Epidermal melanocyte (primary cell): ENCODE measurements at regions not wholly inside any gene's neighbourhood (a gene's known extent, or its start where the extent isn't known, plus 50 kb on each side); places are given as distances from the start of the nearest gene placed in this dataset.
"Not testable (repeated sequence)": the region's sequence is repeated elsewhere in the genome, so short reads cannot be mapped to it uniquely, and the experiment has no call there.

Experiments used
- DNase-seq: peaks from one replicate; pipeline ENCODE4 v3.0.0; 2011; ENCODE audit warnings: low spot score; ENCODE audit not compliant: insufficient read length

GRCh38 chr7:115561335-115562110 lies 469.0 kb downstream of the TFEC start:
- DNase-seq, result no peak

DNA sequence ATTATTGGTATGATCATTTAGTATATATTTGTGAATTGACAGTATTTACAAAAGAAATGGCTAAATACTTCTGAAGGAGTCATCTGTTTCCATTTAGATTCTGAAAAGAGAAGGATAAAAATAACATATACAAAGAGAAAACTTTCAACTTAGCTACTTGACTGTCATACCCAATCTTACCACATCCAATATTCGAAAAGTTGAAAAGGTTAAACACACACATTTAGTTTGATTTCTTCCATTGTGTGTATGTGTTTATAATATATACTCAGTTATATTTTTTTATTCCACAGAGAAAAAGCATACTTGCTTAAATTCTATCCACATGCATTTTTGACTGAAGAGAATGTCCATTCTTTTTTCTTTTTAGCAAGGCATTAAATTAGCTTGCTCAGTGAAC lies 470.7 kb downstream of the TFEC start:
- no peak for DNase-seq

DNA sequence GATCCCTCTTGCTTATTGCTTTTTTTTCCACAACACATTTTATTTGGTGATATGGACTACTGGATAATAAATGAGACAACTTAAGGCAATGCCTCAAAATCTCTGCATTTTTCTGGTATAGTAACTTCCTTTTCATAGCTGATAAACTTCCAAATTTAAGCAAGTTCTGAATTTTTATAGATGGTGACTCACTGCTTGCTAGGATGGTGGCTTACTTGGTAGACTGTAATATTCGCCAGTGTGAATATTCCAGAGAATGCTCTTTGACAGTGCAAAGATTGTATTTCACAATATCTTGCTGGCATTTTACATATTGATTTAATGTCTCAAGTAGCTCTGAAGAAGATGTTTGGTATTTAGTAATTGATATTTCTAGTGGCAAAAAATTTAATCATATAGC lies 472.4 kb downstream of the TFEC start:
- no peak for DNase-seq

DNA sequence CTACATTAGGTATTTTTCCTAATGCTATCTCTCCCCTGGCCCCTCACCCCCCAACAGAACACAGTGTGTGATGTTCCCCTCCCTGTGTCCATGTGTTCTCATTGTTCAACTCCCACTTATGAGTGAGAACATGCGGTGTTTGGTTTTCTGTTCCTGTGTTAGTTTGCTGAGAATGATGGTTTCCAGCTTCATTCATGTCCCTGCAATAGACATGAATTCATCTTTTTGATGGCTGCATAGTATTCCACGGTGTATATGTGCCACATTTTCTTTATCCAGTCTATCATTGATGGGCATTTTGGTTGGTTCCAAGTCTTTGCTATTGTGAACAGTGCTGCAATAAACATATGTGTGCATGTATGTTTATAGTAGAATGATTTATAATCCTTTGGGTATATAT lies 473.3 kb downstream of the TFEC start:
- DNase-seq, result not testable (repeated sequence)

- DNase-seq, result no peak
These were observed 477.8 kb downstream of the TFEC start for GRCh38 chr7:115552766-115553165.

- DNase-seq, result no peak
These were observed 480.7 kb downstream of the TFEC start for GRCh38 chr7:115549910-115550309.

- no peak for DNase-seq
These were observed 481.8 kb downstream of the TFEC start for GRCh38 chr7:115548756-115549155.

GRCh38 chr7:115546790-115547189 lies 483.8 kb downstream of the TFEC start:
- DNase-seq, result no peak

GRCh38 chr7:115533785-115534184 lies 496.8 kb downstream of the TFEC start:
- DNase-seq, result no peak

DNA sequence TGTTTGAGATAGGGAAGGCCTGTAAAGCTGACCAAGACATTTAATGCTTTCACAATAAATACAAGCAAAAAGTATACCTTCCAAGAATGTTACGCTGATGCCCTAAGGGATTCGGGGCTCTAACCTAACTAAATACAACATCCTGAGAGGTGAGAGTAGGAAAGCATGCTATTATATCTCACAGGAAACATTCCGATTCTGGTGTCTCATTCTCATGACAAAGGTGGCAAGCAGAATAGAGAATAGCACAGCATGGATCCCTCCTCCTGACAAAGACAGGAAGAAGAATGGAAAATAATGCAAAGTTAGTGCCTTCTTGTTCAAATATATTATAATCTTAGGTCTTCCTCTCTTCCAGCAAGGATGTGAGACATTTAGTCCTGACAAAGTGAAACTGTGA lies 504.3 kb downstream of the TFEC start:
- DNase-seq, result no peak

GRCh38 chr7:115522174-115522573 lies 508.4 kb downstream of the TFEC start:
- DNase-seq, result no peak

GRCh38 chr7:115516341-115516740 lies 514.2 kb downstream of the TFEC start:
- DNase-seq, result no peak

- DNase-seq, result no peak
These were observed 519.2 kb downstream of the TFEC start for GRCh38 chr7:115511330-115511729.

DNA sequence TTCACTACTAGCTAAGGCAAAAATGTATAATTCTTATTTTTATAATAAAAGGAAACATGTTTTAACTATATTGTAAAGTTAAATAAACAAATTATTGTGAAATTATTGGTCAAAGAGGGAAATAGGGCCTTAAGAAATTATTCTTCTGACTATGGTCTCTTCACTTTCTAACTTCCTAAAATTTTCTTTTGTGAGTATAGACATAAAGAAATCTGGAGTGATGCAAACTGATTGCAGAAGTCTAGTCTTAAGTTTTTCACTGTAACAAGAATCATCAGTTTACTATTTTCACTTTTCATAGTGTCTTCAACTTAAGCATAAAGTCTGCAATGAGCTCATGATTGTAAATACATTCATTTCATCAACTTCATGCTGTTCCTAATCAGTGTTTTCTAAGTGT lies 525.4 kb downstream of the TFEC start:
- DNase-seq, result no peak

DNA sequence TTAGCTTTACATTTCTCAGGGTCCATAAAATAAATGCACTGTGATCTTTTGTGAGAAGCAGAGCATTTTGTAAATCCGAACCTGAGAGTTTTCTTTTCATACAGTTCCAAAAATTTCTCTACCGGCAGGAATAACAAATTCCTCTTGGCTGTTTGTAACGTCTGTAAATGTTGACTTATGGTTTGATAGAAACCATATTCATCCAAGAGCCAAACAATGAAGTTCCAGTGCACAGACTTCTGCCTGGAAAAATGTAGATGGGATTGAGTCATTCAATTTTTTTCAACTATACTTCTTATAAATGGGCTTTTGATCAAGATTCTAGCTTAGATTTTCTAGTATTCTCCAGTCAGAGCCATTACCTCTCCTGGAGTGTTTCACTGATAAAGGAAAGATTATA lies 530.6 kb downstream of the TFEC start:
- no peak for DNase-seq

DNA sequence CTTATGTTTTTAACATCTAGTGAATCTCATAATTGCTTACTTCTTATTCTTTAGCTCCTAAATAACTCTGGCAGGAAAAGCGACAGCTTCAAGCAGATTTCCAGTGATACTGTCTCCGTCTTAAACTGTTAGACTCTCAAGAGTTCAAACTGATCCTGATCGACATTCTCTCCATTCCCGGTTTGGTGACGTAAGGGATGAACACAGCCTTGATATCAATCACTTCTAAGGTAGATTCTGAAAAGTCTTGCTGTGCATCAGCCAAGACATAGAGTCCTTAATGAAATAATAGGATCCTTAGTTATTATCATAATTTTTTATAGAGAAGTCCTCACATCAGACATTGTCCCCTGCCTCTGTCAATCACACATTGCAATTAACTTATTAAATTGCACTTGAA lies 534.6 kb downstream of the TFEC start:
- DNase-seq, result no peak

DNA sequence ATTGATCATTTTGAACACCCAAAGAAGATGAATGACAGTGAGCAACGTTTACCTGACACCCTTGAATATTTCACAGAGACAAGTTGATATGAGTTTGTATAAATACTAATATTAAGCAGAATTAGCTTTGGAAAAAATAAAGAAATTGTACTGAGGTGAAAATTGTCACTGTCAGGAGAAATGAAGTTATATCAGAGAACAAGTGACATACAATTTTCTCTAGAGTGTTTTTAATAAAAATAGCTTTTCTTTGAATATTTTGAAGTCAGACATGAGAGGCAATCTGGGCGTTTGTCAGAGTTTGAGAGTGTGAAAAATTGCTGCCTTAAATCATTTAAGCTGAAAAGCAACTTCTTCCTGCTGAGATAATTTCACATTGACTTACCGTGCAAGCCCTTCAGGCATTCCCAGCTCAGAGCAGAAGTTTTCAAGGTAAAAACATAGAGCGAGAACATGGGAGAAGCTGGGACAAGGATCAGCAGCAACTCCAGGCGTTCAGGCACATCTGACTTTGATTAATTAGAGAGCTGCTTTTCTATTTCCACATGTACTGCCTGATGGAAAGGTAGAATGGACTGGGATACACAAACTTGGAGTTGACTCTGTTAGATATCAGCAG lies 535.9 kb downstream of the TFEC start:
- no peak for DNase-seq

GRCh38 chr7:115493381-115493780 lies 537.2 kb downstream of the TFEC start:
- DNase-seq, result no peak

DNA sequence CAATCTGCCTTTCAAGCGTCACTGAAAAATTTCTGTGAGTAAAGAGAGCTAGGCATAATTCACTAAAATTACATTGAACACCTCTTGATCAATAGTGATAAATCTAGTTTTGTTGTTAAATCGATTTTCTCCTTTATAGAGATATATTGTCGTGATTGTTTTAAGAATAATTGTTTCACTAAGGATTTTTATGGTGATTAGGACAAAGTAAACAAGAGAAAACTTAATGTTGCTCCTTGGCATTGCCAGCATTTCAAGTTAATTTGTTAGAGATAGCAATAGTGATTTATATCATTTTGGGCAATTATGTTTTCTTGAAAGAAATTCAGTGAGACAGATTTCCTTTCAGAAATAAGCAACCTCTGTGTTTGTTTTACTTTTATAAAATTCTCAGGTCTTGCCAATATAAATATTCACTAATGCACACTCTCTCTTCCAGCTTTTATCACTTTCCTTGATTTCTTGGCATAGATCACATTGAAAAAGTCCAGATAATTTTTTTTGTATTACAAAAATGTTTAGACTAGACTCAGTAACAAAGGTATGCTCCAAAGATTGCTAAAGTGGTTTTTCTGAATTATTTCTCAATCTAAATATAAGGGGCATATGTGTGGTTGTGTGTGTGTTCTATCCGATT lies 538.7 kb downstream of the TFEC start:
- no peak for DNase-seq

DNA sequence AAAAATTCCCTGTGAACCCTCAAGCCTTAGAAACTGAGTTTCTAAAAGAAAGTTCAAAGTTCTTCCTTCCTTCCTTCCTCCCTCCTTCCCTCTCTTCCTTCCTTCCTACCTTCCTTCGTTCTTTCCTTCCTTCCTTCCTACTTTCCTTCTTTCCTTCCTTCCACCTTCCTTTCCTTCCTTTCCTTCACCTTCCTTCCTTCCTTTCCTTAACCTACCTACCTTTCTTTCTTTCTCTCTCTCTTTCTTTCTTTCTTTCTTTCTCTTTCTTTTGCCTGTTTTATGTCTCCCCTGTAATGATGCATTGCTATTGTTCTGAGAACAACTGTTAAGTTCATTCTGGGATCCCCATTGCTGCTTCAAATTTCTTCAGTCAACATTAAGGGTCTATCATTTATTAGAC lies 551.1 kb downstream of the TFEC start:
- DNase-seq, result no peak

- no peak for DNase-seq
These were observed 552.1 kb downstream of the TFEC start for GRCh38 chr7:115478426-115478825.

DNA sequence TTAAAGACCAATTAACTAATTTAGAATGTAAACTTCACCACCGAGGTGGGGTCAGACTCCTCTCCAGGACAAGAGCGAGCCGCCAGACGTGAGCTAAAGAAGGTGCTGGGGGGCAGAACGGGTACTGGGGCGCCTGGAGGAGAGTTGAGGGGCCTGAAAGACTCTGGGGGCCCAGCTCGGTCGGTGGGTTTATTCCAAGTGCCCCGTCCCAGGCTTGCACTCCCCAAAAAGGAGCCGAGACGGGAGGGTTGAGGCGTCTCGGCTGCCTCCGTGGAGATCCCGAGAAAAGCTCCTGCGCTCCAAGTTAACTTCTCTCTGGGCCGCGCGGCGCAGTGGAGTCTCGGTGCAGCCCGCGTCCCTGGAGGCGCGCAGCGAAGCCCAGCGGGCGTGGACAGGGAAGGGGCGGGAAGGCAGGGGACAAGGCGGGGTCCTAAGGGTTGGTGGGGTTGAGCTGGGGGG lies 553.3 kb downstream of the TFEC start:
- no peak for DNase-seq
